ENCODE measurements at regions not wholly inside any gene's neighbourhood (a gene's known extent, or its start where the extent isn't known, plus 50 kb on each side); places are given as distances from the start of the nearest gene placed in this dataset.

GRCh38 chr10:81722399-81722798 lies 152.6 kb upstream of the NRG3 start:
- Histone ChIP-seq H3K9me3 (no peaks in the 10 kb centered on the region), H3K27me3 (no peaks in the 10 kb centered on the region), H3K4me3 (no peak overlapping the region), H3K27ac (no peak overlapping the region), H3K36me3 (no peaks in the 10 kb centered on the region), H3K4me1 (no peaks in the 10 kb centered on the region)
- no peak for ATAC-seq
- no peak for DNase-seq
- TF ChIP-seq, protein P1, sequence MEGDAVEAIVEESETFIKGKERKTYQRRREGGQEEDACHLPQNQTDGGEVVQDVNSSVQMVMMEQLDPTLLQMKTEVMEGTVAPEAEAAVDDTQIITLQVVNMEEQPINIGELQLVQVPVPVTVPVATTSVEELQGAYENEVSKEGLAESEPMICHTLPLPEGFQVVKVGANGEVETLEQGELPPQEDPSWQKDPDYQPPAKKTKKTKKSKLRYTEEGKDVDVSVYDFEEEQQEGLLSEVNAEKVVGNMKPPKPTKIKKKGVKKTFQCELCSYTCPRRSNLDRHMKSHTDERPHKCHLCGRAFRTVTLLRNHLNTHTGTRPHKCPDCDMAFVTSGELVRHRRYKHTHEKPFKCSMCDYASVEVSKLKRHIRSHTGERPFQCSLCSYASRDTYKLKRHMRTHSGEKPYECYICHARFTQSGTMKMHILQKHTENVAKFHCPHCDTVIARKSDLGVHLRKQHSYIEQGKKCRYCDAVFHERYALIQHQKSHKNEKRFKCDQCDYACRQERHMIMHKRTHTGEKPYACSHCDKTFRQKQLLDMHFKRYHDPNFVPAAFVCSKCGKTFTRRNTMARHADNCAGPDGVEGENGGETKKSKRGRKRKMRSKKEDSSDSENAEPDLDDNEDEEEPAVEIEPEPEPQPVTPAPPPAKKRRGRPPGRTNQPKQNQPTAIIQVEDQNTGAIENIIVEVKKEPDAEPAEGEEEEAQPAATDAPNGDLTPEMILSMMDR (IDR thresholded peaks at IDR 0.05 in 4 of 5, conservative IDR thresholded peaks at IDR 0.05 in 1 of 5): no peak
- no peak for TF ChIP-seq POLR2A (IDR thresholded peaks at IDR 0.05)
- in situ Hi-C loops (cut with MboI; ENCODE audit: low sequenced_read_pairs in 4 of 4): no loop called here
- intact Hi-C loops (cut with DNase I; ENCODE audit: low total_unique reads): no loop called here

GRCh38 chr10:81724431-81724830 lies 150.6 kb upstream of the NRG3 start:
- intact Hi-C loops (cut with DNase I; ENCODE audit: low total_unique reads): no loop called here
- no peak for TF ChIP-seq POLR2A (IDR thresholded peaks at IDR 0.05)
- TF ChIP-seq, protein P1 (IDR thresholded peaks at IDR 0.05 in 4 of 5, conservative IDR thresholded peaks at IDR 0.05 in 1 of 5): no peak
- H3K4me1 ChIP-seq: no peaks in the 10 kb centered on the region
- no peak for DNase-seq
- no peak for ATAC-seq
- H3K4me3 ChIP-seq: no peak overlapping the region
- H3K27me3 ChIP-seq: no peaks in the 10 kb centered on the region
- H3K36me3 ChIP-seq: no peaks in the 10 kb centered on the region
- in situ Hi-C loops (cut with MboI; ENCODE audit: low sequenced_read_pairs in 4 of 4): no loop called here
- H3K9me3 ChIP-seq: no peaks in the 10 kb centered on the region
- H3K27ac ChIP-seq: no peak overlapping the region

GRCh38 chr10:81725851-81726250 lies 149.1 kb upstream of the NRG3 start:
- Histone ChIP-seq H3K36me3 (no peaks in the 10 kb centered on the region), H3K4me3 (no peak overlapping the region), H3K4me1 (no peaks in the 10 kb centered on the region), H3K9me3 (no peaks in the 10 kb centered on the region), H3K27ac (no peak overlapping the region), H3K27me3 (no peaks in the 10 kb centered on the region)
- DNase-seq: no peak
- no peak for TF ChIP-seq POLR2A (IDR thresholded peaks at IDR 0.05)
- TF ChIP-seq, protein P1 (IDR thresholded peaks at IDR 0.05 in 4 of 5, conservative IDR thresholded peaks at IDR 0.05 in 1 of 5): no peak
- intact Hi-C loops (cut with DNase I; ENCODE audit: low total_unique reads) (no loop called here), in situ Hi-C loops (cut with MboI; ENCODE audit: low sequenced_read_pairs in 4 of 4) (no loop called here)
- ATAC-seq: no peak

- intact Hi-C loops (cut with DNase I; ENCODE audit: low total_unique reads): no loop called here
- no peak for ATAC-seq
- DNase-seq: no peak
- no peaks in the 10 kb centered on the region for H3K4me1 ChIP-seq
- H3K36me3 ChIP-seq: no peaks in the 10 kb centered on the region
- no peak for TF ChIP-seq POLR2A (IDR thresholded peaks at IDR 0.05)
- TF ChIP-seq, protein P1 (IDR thresholded peaks at IDR 0.05 in 4 of 5, conservative IDR thresholded peaks at IDR 0.05 in 1 of 5): no peak
- no peak overlapping the region for H3K27ac ChIP-seq
- in situ Hi-C loops (cut with MboI; ENCODE audit: low sequenced_read_pairs in 4 of 4): no loop called here
- no peak overlapping the region for H3K4me3 ChIP-seq
- H3K27me3 ChIP-seq: no peaks in the 10 kb centered on the region
- H3K9me3 ChIP-seq: no peaks in the 10 kb centered on the region
Observed at GRCh38 chr10:81728692-81729091, 146.3 kb upstream of the NRG3 start.

GRCh38 chr10:81730891-81731290 lies 144.1 kb upstream of the NRG3 start:
- in situ Hi-C loops (cut with MboI; ENCODE audit: low sequenced_read_pairs in 4 of 4) (no loop called here), intact Hi-C loops (cut with DNase I; ENCODE audit: low total_unique reads) (no loop called here)
- no peak for TF ChIP-seq POLR2A (IDR thresholded peaks at IDR 0.05)
- TF ChIP-seq, protein P1 (IDR thresholded peaks at IDR 0.05 in 4 of 5, conservative IDR thresholded peaks at IDR 0.05 in 1 of 5): no peak
- DNase-seq (no peak), ATAC-seq (no peak)
- Histone ChIP-seq H3K4me1 (no peaks in the 10 kb centered on the region), H3K4me3 (no peak overlapping the region), H3K36me3 (no peaks in the 10 kb centered on the region), H3K9me3 (no peaks in the 10 kb centered on the region), H3K27ac (no peak overlapping the region), H3K27me3 (no peaks in the 10 kb centered on the region)
